K562 (cell line): ENCODE measurements at regions not wholly inside any gene's neighbourhood (a gene's known extent, or its start where the extent isn't known, plus 50 kb on each side); places are given as distances from the start of the nearest gene placed in this dataset.

Experiments
- TF ChIP-seq, protein P1 (sequence below): fragments of 450-650 bp; IDR thresholded peaks from 2 replicates; pipeline ENCODE4 v1.6.1; 2016; ENCODE audit warnings: mild to moderate bottlenecking, moderate library complexity

DNA sequence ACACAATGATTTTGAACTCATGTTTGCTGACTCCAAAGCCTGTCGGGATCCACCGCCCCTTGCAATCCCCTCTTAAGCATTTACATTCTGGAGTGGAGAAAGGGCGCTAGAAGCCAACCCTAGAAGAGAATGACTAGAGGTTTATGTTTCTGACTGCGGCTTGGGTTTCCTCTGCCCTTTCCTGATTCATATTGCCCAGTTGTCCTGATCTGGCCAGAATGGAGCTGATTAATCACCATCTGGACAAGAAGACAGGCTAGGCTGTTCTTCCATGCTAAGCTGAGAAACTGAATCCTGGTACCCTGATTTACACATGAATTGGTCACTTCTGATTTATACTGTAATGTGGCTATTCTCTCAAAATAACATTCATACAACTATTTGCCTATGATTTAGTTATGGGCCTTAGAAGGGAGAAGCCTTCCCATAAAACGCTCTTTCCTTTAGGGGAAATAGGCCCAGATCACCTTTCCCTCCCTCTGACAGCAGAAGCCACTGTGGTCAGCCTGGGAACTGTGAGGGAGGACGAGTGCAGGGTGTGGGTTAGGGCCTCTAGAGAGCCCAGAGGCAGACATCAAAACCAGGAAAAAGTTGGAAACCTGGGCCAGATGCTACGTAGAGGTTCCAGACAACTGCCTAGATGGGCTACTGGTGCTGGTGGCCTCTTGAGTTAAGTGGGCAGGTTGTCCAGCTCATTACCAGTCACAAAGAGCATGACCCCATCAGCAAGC, 199.2 kb upstream of the PRDM1 start (continued):
- TF ChIP-seq, protein P1, sequence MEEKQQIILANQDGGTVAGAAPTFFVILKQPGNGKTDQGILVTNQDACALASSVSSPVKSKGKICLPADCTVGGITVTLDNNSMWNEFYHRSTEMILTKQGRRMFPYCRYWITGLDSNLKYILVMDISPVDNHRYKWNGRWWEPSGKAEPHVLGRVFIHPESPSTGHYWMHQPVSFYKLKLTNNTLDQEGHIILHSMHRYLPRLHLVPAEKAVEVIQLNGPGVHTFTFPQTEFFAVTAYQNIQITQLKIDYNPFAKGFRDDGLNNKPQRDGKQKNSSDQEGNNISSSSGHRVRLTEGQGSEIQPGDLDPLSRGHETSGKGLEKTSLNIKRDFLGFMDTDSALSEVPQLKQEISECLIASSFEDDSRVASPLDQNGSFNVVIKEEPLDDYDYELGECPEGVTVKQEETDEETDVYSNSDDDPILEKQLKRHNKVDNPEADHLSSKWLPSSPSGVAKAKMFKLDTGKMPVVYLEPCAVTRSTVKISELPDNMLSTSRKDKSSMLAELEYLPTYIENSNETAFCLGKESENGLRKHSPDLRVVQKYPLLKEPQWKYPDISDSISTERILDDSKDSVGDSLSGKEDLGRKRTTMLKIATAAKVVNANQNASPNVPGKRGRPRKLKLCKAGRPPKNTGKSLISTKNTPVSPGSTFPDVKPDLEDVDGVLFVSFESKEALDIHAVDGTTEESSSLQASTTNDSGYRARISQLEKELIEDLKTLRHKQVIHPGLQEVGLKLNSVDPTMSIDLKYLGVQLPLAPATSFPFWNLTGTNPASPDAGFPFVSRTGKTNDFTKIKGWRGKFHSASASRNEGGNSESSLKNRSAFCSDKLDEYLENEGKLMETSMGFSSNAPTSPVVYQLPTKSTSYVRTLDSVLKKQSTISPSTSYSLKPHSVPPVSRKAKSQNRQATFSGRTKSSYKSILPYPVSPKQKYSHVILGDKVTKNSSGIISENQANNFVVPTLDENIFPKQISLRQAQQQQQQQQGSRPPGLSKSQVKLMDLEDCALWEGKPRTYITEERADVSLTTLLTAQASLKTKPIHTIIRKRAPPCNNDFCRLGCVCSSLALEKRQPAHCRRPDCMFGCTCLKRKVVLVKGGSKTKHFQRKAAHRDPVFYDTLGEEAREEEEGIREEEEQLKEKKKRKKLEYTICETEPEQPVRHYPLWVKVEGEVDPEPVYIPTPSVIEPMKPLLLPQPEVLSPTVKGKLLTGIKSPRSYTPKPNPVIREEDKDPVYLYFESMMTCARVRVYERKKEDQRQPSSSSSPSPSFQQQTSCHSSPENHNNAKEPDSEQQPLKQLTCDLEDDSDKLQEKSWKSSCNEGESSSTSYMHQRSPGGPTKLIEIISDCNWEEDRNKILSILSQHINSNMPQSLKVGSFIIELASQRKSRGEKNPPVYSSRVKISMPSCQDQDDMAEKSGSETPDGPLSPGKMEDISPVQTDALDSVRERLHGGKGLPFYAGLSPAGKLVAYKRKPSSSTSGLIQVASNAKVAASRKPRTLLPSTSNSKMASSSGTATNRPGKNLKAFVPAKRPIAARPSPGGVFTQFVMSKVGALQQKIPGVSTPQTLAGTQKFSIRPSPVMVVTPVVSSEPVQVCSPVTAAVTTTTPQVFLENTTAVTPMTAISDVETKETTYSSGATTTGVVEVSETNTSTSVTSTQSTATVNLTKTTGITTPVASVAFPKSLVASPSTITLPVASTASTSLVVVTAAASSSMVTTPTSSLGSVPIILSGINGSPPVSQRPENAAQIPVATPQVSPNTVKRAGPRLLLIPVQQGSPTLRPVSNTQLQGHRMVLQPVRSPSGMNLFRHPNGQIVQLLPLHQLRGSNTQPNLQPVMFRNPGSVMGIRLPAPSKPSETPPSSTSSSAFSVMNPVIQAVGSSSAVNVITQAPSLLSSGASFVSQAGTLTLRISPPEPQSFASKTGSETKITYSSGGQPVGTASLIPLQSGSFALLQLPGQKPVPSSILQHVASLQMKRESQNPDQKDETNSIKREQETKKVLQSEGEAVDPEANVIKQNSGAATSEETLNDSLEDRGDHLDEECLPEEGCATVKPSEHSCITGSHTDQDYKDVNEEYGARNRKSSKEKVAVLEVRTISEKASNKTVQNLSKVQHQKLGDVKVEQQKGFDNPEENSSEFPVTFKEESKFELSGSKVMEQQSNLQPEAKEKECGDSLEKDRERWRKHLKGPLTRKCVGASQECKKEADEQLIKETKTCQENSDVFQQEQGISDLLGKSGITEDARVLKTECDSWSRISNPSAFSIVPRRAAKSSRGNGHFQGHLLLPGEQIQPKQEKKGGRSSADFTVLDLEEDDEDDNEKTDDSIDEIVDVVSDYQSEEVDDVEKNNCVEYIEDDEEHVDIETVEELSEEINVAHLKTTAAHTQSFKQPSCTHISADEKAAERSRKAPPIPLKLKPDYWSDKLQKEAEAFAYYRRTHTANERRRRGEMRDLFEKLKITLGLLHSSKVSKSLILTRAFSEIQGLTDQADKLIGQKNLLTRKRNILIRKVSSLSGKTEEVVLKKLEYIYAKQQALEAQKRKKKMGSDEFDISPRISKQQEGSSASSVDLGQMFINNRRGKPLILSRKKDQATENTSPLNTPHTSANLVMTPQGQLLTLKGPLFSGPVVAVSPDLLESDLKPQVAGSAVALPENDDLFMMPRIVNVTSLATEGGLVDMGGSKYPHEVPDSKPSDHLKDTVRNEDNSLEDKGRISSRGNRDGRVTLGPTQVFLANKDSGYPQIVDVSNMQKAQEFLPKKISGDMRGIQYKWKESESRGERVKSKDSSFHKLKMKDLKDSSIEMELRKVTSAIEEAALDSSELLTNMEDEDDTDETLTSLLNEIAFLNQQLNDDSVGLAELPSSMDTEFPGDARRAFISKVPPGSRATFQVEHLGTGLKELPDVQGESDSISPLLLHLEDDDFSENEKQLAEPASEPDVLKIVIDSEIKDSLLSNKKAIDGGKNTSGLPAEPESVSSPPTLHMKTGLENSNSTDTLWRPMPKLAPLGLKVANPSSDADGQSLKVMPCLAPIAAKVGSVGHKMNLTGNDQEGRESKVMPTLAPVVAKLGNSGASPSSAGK = no peak
- TF ChIP-seq, all 486 proteins: peak for 0
